Astrocyte (in vitro differentiated cells and primary cell): ENCODE measurements at regions not wholly inside any gene's neighbourhood (a gene's known extent, or its start where the extent isn't known, plus 50 kb on each side); places are given as distances from the start of the nearest gene placed in this dataset.

Source experiments
- EZH2 ChIP-seq: IDR thresholded peaks from 2 replicates; pipeline ENCODE4 v1.6.1; 2012; ENCODE audit warnings: mild to moderate bottlenecking, low read length, inconsistent platforms; ENCODE audit not compliant: insufficient read depth
- TF ChIP-seq, protein P1 (sequence below): IDR thresholded peaks from 2 replicates; pipeline ENCODE4 v1.5.1; 2011; ENCODE audit warnings: low read depth, mild to moderate bottlenecking, inconsistent platforms, low read length, moderate library complexity; ENCODE audit not compliant: insufficient read depth

DNA sequence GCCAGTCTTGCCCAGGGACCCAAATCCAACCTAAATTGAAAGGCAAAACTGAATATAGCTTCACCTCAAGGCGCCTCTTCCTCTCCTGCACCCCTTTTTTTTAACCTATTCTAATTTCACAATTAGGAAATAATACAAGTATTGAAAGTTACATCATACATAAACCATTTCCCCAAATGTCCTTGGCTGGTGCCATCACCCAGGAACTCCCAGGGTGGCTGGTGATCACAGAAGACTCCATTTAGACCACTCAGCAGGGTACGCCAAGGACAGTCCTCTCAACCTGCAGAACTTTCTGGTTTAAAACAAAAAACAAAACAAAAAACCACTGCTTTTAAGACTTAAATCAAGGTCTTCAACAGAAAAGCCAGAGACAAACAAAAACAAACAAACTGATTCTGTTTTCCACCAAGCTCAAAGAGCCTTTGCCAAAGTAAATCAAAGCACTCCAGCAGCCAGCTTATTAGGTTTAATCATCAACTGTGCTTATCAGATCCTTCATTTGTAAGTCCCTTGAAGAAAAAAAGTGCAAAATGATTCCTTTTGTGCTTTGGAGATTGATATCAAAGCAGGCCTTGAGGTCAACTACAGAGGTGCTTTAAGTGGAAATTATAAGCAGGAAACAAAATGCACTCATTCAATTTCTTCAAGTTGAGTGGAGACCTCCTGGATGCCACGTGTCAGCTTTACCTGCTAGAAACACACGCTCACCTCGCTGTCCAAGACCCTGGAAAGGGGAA, 113.0 kb downstream of the ETS2 start:
- TF ChIP-seq EZH2: no peak
- TF ChIP-seq, protein P1, sequence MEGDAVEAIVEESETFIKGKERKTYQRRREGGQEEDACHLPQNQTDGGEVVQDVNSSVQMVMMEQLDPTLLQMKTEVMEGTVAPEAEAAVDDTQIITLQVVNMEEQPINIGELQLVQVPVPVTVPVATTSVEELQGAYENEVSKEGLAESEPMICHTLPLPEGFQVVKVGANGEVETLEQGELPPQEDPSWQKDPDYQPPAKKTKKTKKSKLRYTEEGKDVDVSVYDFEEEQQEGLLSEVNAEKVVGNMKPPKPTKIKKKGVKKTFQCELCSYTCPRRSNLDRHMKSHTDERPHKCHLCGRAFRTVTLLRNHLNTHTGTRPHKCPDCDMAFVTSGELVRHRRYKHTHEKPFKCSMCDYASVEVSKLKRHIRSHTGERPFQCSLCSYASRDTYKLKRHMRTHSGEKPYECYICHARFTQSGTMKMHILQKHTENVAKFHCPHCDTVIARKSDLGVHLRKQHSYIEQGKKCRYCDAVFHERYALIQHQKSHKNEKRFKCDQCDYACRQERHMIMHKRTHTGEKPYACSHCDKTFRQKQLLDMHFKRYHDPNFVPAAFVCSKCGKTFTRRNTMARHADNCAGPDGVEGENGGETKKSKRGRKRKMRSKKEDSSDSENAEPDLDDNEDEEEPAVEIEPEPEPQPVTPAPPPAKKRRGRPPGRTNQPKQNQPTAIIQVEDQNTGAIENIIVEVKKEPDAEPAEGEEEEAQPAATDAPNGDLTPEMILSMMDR: no peak
